GM18505 (cell line): ENCODE measurements at regions not wholly inside any gene's neighbourhood (a gene's known extent, or its start where the extent isn't known, plus 50 kb on each side); places are given as distances from the start of the nearest gene placed in this dataset.
A peak's percentile ranks its signal among the peaks of the same experiment; 100 is the strongest.

Source experiments
- ATAC-seq: cut with Tn5 transposase; IDR thresholded peaks from one replicate; pipeline ENCODE4 v1.9.1; 2021; ENCODE audit not compliant: unreplicated experiment
- POLR2A ChIP-seq: IDR thresholded peaks from 4 replicates; pipeline ENCODE4 v1.6.1; 2011; ENCODE audit warnings: borderline replicate concordance; ENCODE audit not compliant: insufficient read depth, insufficient read length; ENCODE audit errors: extremely low read depth

DNA sequence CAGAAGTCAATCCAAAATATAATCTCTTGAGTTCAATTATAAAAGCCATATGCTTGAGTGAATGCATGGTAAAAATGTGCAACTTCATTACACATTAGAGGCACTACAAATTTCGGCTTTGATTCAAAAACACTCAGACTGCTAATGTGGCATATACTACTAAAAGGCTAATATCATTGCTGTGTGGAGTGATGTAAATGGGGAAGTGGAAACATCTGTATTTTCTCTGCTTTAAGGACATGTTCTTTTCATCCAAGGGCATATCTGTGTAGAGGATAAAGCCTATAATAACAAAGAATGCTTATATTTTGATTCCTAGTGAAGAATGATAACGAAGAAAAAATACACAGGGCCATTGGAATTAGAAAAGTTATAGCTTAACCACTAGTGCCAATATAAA is 643.9 kb upstream of the ZNF608 start:
- ATAC-seq, result no peak
- TF ChIP-seq POLR2A, result no peak

DNA sequence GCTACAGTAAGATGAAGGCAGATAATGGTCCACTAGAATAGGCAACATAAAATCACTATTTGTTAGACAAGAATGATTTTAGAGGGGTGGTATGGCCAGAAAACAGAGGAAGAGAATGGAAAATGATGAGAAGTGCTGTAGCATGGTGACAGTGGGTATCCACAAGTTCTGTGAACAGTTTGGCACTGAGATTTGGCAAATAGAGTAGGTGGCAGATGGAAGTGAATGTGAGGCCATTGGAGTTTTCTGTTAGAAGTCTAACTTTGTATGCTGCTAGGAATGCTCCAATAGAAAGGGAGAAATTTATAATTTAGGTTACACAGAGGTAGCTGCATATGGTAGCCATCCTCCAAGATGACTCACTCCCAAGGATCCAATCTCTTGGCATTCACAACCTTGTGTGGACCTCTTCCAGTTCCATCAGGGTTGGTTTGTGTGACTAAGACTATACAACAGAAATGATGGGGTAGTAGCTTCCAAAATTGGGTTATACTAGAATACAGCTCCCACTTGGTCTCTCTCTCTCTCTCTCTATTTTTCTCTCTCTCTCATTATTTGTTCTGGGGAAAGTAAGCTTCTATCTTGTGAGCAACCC is 646.9 kb upstream of the ZNF608 start:
- no peak for ATAC-seq
- no peak for TF ChIP-seq POLR2A

DNA sequence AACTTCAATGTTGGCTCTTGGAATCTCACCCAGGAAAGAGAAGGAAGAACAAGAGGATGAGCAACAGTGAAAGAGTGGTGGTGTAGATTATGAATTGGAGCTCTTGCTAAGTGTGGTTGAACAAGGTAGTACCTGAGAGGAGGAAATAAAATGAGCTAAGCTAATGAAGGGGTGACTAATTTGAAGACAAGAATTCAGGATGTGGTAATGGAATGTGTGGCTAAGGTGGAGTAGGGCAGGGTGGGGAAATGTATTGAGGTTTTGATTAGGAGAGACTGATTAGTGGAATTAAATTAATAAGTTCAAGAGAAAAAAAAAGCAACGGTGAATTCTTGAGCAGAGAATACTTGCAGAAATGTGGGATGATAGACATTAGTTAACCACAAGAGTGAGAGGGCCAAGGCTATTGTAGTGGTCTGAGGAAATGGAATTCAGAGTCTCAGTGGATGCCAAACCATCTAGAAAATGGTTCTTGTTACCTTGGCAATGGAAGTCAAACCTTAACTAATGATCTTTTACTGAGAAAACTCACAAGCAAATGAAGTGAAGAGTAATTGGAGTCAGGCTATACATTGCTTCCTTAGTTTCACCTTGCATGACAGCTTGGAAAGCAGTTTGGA is 648.3 kb upstream of the ZNF608 start:
- no peak for TF ChIP-seq POLR2A

DNA sequence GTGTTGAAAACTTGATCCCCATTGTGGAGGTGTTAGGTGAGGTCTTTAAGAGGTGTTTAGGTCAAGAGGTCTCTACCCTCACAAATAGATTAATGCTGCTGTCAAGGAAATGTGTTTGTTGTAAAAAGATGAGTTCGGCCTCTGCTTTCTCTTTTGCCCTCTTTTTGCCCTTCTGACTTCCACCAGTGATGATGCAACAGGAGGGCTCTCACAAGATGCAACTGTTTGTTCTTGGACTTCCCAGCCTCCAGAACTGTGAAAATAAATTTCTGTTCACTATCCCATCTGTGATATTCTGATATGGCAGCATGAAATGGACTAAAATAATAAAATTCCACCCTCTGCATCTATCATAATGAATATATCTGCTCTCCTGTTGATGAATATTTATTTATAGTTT is 650.0 kb upstream of the ZNF608 start:
- ATAC-seq, result no peak
- no peak for TF ChIP-seq POLR2A

More for the DNA sequence above, 648.3 kb upstream of the ZNF608 start:
- ATAC-seq, result no peak

DNA sequence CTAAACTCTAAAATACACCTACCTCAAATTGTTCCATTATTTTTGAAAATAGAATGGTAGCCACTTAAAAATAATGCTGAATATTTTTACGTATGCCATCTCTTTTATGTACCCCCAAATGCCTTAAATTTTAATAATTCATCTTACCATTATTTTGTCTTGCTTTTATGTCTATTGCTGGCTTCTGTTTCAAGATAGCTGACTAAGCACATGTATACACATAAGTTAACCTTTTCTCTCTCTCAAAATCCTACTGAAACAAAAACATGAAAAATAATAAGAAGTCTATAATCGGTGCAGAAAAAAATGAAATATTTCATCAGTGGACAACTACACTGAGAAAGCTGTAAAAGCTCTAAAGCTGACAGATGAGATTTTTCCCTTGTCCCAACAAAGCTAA is 652.0 kb upstream of the ZNF608 start:
- TF ChIP-seq POLR2A, result no peak
- ATAC-seq, result no peak

DNA sequence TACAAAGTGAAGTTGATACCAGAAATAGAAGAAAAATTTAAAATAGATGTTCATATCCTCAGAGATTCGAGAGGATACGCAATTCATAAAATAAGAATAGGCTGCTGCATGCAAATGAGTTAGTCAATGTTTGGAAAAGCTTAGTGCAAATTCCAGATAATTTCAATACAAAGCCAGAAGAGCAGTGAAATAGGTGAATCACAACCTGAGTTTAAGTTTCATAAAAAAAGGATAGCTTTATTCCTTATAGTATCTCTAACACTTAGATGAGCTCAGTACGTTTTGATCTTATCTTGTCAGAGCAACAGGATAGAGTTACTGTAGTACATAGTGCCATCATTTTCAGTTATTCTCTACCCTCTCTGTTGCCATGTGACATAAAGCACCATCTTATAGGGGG is 653.4 kb upstream of the ZNF608 start:
- ATAC-seq, result no peak
- TF ChIP-seq POLR2A, result no peak

DNA sequence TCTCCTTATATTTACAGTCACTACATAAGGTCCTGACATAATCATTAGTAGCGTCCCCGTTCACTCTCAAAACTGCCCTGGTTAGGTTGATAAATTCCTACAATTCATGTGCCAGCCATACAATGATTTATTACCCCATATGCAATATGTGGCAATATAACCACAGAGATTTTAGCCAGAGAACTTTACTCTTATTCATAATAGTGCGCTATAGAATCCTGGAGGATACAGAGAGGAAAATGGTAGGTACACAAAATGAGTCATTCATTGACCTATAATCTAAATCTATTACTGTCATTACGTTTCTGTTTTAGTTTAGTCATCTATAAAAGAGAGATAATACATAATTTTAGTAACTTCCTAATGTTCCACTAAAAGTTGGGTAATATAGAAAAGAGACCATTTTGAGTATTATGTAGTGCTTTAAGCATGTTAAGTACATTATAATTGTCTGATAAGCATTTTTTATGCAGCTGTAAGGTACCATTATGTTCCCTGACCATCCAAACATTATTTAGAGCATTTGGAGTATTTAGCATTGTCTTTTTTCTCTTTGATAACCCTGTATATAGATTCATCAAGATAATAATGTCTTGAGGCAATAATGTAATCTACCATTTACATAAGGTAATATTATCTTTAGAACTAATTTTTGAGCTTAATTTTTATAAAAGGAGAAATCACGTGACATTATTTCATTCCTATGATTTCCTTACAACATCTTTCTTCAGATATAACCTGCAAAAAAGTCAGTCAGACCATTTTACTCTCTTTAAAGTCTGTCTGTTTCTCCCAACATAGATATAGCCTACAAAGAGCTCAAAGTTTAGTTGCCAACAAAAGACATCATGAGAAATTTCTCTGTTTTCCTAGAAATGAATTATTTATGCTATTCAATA is 655.5 kb upstream of the ZNF608 start:
- TF ChIP-seq POLR2A, result no peak
- ATAC-seq, result no peak

DNA sequence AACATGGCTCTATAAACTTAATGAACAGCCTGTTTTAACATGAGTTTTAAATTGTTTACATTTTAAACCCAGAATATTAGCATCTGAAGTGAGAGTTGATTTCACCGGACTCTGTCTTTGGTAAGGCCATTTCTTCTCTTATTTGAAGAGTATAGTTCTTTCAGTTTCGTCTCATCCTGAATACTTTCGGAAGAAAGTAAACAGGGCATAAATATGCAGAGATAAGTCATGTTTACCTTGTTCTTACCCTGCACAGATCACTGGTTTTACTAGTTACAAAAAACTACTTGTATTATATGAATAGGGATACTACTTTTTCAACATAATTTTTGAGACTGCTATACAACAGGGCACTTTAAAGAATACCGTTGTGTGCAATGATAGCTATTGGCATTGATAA is 656.3 kb upstream of the ZNF608 start:
- no peak for TF ChIP-seq POLR2A

DNA sequence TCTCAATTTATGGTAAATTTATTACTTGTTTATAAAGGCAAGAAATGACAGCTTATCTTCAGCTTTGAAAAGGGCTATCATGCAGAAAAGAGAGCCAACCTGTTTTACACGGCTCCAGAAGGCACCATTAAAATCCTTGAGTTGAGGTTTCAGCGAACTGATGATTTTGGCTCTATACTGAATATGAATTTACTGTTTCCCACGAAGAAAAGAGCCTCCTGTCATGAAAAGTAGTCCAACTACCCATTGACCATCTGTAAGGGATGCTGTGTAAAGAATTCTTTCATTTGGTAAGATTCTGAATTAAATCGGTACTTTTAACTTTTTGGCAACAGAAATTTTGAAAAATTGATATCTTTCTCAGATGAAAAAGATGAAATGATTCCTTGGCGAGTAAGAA is 657.6 kb upstream of the ZNF608 start:
- no peak for TF ChIP-seq POLR2A
- ATAC-seq, result no peak

More for the DNA sequence above, 656.3 kb upstream of the ZNF608 start:
- ATAC-seq, result no peak

DNA sequence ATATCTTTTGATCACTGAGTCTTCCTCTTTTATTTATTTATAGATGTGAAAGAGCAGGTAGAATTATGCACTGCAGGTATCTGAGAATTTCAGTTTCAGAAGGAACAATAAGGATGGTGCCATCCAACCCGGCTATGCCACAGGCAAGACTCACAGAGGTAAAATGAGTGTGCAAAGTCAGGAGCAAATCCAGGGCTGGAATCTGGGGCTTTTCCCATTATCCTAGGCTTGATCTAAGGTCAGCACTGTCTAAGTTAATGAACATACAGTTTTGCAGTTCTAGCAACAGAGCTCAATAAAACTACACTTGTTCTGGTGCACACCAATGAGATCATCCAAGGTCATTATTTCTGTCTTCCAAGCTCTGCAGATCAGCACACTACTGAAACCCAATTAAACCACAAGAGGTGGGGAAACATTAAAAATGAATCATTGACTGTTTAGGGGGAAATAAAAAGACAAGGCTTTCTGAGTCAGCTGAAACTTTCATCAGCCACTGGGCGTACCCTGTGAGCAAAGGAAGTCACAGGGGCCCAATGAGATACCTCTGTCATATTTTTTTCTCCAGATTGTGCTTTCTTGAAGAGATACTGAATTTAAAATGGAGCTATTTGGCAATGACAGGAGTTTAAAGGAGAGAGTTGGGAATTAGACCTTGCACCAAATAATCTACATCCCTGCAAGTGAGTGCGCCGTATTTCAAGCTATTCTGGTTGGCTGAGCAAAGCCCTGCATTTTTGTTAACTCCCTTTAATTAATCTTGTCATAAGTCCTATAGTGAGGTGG is 662.2 kb upstream of the ZNF608 start:
- no peak for TF ChIP-seq POLR2A
- peak; percentile 48 for ATAC-seq

DNA sequence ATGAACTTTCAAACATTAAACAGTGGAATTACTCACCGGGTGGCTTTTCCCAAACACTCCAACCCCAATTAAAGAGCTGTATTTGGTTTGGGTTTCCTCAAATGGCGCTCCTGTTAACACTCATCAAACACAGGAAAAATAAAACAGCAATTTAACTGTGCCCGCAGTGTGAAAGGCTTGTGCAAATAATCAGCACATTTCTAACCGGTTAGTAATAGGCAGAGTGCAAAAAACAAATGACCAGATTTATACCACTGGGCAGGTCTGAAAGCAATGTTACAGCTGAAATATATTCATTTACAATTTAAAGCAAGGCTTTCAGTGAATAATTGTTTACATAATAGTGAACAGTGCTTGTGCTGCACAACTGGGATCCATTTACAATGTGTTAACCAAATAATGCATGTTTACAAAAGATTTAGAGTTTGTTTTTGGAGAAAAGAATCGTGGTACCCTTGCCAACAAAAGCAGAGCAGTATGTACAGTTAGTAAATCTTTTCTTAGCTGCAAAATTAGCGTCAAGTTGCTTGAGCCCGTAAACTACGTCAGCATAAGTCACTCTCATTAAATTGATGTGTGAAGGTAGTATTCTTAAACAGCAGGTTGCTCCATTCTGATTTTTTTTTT is 662.9 kb upstream of the ZNF608 start:
- ATAC-seq, result no peak
- no peak for TF ChIP-seq POLR2A

DNA sequence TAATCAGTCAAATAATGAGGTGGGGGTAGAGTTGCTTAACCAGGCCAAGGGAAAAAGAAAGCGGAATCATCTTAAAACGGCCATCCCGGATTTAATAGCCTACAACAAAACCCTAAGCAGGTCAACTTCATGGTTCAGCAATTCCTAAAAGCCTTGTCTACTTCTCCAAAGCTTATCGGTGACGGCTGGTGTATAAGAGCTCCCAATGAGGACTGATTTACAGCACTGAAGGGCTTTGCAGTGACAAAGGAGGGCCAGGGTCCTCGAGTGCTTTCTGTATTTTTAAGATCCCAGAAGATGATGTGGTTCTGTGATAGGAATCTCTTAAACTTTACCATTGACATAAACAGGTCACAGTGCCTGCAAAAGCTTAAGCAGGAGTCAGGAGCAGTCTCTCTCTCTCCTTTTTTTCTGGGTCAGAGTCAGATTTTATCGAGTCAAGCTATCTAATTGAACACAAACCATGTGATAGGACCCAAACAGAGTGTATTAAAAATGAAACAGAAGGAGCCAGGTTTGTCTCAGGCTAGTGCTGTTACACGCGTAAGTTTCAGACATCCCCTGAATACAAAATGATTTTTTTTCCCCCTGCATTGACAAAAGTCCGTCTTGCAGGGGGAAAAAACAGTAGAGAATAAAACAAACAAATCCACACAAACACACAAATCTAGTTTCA is 663.6 kb upstream of the ZNF608 start:
- TF ChIP-seq POLR2A, result no peak
- no peak for ATAC-seq
